ENCODE measurements at regions not wholly inside any gene's neighbourhood (a gene's known extent, or its start where the extent isn't known, plus 50 kb on each side); places are given as distances from the start of the nearest gene placed in this dataset.

DNA sequence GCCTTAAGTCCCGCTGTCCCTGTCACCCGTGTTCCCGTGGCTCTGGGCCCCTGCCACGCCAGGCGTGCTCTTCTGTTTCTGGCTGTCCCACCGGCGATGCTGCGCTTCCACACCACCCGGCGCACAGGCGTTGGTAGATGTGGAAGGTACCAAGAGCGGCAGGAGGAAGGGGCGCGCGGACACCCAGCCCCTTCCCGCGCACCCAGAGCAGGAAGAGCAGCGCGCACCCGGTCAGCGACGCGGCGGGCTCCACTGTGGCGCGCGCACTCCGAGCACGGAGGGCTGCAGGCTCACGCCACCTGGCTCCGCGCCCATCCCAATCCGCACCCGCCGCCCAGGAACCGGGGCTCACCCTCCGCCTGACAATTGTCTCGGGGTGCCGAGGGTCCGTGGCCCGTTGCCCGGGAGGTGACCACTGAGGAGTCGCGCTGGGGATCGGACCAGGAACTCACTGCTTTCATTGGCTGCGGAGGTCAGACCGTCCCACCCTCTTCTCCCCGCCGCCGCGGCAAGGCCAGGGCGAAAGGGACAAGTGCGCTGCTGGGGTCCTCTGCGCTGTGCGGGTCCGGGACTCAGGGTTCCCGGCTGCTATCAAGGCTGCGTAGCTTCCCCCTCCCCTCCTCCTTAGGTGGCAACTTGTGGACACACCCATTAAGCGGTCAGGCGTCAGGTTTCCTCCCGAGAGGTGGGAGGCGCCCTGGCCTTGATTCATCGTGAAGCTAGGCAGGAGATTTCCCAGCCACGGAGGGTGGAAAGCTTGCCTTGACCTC lies 121.6 kb upstream of the ZNF92 start:
- TF ChIP-seq, protein P1, sequence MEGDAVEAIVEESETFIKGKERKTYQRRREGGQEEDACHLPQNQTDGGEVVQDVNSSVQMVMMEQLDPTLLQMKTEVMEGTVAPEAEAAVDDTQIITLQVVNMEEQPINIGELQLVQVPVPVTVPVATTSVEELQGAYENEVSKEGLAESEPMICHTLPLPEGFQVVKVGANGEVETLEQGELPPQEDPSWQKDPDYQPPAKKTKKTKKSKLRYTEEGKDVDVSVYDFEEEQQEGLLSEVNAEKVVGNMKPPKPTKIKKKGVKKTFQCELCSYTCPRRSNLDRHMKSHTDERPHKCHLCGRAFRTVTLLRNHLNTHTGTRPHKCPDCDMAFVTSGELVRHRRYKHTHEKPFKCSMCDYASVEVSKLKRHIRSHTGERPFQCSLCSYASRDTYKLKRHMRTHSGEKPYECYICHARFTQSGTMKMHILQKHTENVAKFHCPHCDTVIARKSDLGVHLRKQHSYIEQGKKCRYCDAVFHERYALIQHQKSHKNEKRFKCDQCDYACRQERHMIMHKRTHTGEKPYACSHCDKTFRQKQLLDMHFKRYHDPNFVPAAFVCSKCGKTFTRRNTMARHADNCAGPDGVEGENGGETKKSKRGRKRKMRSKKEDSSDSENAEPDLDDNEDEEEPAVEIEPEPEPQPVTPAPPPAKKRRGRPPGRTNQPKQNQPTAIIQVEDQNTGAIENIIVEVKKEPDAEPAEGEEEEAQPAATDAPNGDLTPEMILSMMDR (IDR thresholded peaks at IDR 0.05; ENCODE audit: low read length), result no peak
- TF ChIP-seq EZH2 (IDR thresholded peaks at IDR 0.05; ENCODE audit: borderline replicate concordance, low read length), result no peak
